ENCODE measurements at regions not wholly inside any gene's neighbourhood (a gene's known extent, or its start where the extent isn't known, plus 50 kb on each side); places are given as distances from the start of the nearest gene placed in this dataset.
"Not testable (repeated sequence)": the region's sequence is repeated elsewhere in the genome, so short reads cannot be mapped to it uniquely, and the experiment has no call there.

DNA sequence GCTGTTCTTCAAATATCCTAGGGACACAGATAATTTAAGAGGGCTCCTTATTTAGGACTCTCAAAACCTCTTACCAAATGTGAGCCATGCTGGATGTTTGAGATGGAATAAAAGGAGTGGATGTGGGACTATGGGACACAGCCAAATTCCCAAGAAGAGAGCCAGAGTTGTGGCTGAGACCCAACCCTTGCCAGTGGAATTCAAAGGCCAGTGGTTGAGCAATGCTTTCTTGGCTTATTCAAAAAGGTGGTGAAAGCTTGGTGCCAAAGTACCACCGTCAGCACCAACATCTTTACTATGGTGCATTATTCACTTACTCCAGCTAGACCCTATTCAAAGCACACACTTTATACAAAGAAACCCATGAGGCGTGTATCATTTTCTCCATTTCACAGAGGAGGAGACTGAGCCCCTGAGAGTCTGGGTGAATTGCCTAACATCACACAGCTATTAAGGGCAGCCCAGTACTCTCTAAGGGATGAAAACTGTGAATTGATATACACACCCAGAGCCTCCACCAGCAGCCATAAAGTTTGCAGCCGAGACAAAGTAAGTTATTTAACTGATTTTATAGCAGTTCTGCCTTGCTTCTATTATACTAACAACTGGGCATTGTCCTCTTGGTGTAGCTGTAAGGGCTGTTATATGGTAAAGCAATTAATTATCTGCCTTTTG, 391.7 kb downstream of the ACTL7B start:
- no peak for DNase-seq (ENCODE audit: low read depth, low spot score)

DNA sequence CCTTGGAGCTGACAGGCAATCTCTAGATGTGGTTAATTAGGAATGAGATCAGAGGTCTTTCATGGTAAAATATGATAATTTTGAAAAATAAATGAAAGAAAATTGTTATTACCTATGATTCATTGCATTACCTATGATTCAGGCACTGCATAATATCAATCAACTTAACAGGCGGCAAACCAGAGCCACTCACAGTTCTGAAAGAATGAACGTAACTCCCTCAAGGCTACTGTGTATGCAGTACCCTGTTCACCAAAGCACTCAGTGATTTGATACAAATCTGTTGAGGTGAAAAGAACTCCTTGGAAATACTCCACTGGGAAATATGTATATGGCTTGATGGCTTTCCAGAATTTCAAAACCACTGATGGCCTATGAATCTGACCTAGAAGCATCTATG, 398.9 kb downstream of the ACTL7B start:
- DNase-seq (ENCODE audit: low read depth, low spot score): no peak

DNA sequence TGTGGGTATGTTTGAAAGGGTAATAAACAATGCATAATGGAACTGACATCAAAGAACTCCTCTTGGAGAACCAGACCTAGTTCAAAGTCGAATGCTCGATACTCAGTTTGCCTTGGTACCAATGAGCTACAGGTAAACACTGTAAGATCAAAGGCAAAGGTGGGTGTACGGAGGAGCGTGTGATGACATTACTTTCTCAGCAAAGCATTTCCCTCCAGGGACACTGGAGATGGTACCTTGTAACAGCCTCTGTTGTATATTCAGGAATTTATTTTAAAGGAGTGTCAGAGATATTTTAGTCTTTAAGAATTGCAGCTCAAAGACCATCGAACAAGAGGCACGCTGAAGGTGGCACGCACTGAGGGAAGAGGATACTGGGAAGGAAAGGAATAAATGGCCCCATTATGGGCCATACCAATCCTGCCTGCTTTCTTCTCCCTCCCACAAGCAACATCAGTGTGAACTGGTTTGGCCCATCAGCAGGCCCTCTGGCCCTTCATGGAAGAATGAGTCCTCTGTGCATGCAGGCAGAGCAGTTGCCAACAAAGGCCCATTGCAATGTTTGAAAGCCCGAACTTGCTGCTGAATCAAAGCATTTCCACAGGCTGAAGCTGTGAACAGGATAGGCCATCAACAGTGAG, 410.2 kb downstream of the ACTL7B start:
- peak; percentile 3 for DNase-seq (ENCODE audit: low read depth, low spot score)

GRCh38 chr9:108444400-108445358, 411.1 kb downstream of the ACTL7B start:
- peak; percentile 60 for DNase-seq (ENCODE audit: low read depth, low spot score)

- DNase-seq (ENCODE audit: low read depth, low spot score): no peak
These were observed 412.0 kb downstream of the ACTL7B start for GRCh38 chr9:108443741-108444140.

- DNase-seq (ENCODE audit: low read depth, low spot score): no peak
These were observed 412.7 kb downstream of the ACTL7B start for GRCh38 chr9:108443019-108443633.

- DNase-seq (ENCODE audit: low read depth, low spot score): no peak
These were observed 413.2 kb downstream of the ACTL7B start for GRCh38 chr9:108442627-108443018.

GRCh38 chr9:108441726-108442125, 414.1 kb downstream of the ACTL7B start:
- no peak for DNase-seq (ENCODE audit: low read depth, low spot score)

DNA sequence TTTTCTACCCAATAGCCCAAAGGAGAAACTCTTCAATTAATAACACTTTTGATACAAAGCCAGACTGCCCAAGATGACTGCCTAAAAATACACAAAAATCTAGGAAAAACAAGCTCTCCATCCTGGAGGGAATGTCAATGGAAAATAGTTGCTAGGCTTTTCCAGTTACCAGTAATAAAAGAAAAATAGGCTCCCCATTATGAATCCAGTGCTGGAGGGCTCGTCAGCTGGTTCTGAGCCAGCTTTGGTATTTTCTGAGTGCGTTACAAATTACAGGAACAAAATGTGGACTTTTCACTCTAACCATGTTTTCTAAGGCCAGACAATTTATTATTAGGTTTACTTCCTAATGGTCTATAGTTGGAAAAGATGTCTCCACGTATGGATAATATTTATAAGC, 414.5 kb downstream of the ACTL7B start:
- no peak for DNase-seq (ENCODE audit: low read depth, low spot score)

- no peak for DNase-seq (ENCODE audit: low read depth, low spot score)
These were observed 415.8 kb downstream of the ACTL7B start for GRCh38 chr9:108439947-108440346.

GRCh38 chr9:108437656-108438055, 418.1 kb downstream of the ACTL7B start:
- no peak for DNase-seq (ENCODE audit: low read depth, low spot score)

- DNase-seq (ENCODE audit: low read depth, low spot score): no peak
These were observed 419.3 kb downstream of the ACTL7B start for GRCh38 chr9:108436448-108436847.

GRCh38 chr9:108434502-108434901, 421.3 kb downstream of the ACTL7B start:
- DNase-seq (ENCODE audit: low read depth, low spot score): no peak

DNA sequence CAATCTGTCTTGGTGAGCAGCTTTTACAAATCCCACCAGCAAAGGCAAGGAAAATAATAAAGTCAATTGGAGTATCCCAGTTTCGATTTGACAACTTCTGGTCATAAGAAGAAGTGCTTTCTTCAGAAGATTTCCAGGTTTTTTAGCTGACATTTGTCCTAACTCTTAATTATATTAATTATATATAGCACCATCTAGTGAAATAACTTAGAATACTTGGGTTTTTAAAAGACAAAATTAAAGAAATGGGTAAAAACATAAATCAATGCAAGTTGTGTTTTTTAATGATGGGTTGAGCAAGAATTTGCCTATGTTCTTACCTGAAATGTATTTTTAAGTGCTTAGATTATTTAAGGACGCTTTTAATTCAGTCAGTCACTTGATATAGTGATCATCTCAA, 421.8 kb downstream of the ACTL7B start:
- no peak for DNase-seq (ENCODE audit: low read depth, low spot score)

- DNase-seq (ENCODE audit: low read depth, low spot score): no peak
These were observed 425.1 kb downstream of the ACTL7B start for GRCh38 chr9:108430655-108431054.

- DNase-seq (ENCODE audit: low read depth, low spot score): no peak
These were observed 428.0 kb downstream of the ACTL7B start for GRCh38 chr9:108427751-108428150.

GRCh38 chr9:108426421-108426940, 429.3 kb downstream of the ACTL7B start:
- not testable (repeated sequence) for DNase-seq (ENCODE audit: low read depth, low spot score)

DNA sequence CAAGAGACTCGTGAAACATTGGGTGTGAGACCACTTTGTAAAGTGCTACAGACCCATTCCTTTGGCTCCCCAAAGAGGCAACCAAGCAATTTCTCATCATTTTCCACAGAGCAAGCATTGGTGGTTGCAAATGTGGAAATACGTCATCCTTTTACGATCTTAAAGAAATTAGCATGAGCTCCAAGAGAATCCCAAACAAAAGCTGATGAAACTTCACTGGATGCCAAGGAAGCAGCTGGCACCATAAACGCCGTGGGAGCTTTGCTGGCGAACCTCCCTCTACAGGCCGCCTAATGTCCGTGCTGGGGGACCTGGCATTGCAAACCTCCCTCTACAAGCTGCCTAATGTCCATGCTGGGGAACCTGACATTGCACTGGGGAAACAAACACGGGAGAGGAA, 432.4 kb downstream of the ACTL7B start:
- no peak for DNase-seq (ENCODE audit: low read depth, low spot score)

DNA sequence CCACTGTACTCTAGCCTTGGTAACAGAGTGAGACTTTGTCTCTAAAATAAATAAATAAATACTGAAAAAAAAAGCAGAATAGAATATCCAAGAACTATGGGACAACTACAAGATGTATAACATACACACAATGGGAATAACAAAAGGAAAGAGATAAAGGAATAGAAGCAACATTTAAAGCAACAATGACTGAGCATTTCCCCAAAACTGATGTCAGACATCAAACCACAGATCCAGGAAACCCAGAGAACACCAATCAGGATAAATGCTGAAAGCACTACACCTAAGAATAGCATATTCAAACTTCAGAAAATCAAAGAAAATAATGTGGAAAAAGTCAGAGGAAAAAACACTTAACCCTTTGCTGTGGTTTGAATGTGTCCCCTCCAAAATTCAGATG, 436.4 kb downstream of the ACTL7B start:
- DNase-seq (ENCODE audit: low read depth, low spot score): no peak

DNA sequence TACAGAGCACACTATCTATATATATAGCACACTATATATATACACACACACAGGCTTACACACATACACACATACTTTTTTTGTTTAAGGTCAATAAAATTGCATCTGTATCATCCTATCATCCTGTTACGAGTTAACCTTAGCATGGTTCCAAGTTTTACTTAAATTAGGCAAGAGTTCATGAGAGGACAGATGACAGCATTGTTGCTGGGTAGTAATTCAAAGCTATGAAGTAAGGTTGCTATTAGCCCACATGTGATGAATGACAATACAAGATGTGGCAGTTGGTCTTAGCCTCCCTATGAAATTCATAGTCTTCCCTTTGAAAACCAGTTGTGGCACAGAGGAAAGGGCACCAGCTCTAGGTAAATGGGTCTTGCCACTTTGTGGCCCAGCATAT, 438.1 kb downstream of the ACTL7B start:
- no peak for DNase-seq (ENCODE audit: low read depth, low spot score)

- DNase-seq (ENCODE audit: low read depth, low spot score): no peak
These were observed 438.5 kb downstream of the ACTL7B start for GRCh38 chr9:108417312-108417711.

DNA sequence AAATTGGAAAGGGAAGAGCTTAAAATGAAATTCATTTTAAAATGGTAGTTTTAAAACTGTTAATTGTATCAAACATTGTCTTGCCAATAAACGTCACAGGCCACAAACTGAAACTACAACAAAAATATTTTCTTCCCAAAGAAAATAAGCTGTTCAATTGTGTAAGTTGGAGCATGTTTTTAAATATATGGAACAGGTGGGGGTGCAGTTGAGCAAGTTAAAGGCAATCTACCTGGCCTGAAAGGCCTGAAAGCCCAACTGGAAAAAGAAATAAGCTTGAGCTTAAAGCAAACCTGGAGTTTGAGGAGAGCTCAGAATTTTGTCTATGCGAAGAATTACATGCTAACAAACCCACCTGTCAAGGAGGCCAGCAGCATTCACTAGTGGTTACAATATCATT, 439.5 kb downstream of the ACTL7B start:
- DNase-seq (ENCODE audit: low read depth, low spot score): no peak
